ENCODE measurements at regions not wholly inside any gene's neighbourhood (a gene's known extent, or its start where the extent isn't known, plus 50 kb on each side); places are given as distances from the start of the nearest gene placed in this dataset.
"Not testable (repeated sequence)": the region's sequence is repeated elsewhere in the genome, so short reads cannot be mapped to it uniquely, and the experiment has no call there.

DNA sequence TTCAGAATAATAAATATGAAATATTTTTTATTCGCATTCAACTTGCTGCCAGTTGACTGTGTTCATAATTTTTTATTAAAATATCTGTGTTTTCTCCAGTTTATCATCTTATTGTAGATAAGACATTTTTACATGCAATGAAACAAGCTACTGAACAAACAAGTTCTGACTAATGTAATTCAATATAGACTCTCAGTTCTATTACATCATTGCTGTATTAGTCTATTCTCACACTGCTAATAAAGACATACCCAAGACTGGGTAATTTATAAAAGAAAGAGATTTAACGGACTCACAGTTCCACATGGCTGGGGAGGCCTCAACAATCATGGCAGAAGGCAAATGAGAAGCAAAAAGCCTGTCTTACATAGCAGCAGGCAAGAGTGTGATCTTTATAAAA, 1357.7 kb upstream of the CITED2 start:
- TF ChIP-seq, protein P1, sequence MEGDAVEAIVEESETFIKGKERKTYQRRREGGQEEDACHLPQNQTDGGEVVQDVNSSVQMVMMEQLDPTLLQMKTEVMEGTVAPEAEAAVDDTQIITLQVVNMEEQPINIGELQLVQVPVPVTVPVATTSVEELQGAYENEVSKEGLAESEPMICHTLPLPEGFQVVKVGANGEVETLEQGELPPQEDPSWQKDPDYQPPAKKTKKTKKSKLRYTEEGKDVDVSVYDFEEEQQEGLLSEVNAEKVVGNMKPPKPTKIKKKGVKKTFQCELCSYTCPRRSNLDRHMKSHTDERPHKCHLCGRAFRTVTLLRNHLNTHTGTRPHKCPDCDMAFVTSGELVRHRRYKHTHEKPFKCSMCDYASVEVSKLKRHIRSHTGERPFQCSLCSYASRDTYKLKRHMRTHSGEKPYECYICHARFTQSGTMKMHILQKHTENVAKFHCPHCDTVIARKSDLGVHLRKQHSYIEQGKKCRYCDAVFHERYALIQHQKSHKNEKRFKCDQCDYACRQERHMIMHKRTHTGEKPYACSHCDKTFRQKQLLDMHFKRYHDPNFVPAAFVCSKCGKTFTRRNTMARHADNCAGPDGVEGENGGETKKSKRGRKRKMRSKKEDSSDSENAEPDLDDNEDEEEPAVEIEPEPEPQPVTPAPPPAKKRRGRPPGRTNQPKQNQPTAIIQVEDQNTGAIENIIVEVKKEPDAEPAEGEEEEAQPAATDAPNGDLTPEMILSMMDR (IDR thresholded peaks at IDR 0.05; ENCODE audit: insufficient read depth, low read length): no peak
- no peak for DNase-seq (ENCODE audit: low read depth)
- H3K4me3 ChIP-seq (ENCODE audit: low read depth, low read length): no peak overlapping the region

DNA sequence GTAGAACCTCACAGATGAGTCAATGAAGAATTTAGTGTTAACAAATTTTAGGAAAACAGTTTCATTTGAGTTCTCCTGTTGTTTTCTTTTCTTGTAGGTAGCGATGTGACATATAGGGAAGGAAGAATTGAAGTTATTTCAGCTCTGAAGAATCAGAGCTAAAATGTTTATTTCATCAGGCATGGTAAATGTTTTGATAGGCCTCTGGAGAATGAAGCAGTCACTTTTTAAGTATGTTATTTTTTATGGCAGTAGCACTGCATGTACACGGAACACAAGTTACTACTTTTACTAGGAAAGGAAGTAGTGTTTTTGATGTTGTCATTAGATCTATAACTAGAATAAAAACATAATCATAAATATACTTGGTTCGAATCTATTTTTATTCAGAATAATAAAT, 1357.3 kb upstream of the CITED2 start:
- no peak for DNase-seq (ENCODE audit: low read depth)
- TF ChIP-seq, protein P1 (IDR thresholded peaks at IDR 0.05; ENCODE audit: insufficient read depth, low read length): no peak
- no peak overlapping the region for H3K4me3 ChIP-seq (ENCODE audit: low read depth, low read length)

DNA sequence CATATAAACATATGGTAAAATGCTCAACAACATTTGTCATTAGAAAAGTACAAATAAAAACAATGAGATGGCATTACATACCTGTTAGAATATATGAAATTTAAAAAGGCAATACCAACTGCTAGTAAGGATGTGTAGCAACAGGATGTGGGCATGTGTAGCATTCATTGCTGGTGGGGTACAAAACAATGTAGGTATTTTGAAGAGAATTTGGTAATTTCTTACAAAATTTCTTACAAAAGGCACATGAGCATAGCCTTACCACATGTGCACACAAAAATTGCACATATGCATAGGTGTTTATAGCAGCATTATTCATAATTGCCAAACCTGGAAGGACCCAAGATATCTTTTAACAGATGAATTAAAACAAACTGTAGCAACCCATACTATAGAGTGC, 1355.1 kb upstream of the CITED2 start:
- TF ChIP-seq, protein P1 (IDR thresholded peaks at IDR 0.05; ENCODE audit: insufficient read depth, low read length): no peak
- DNase-seq (ENCODE audit: low read depth): no peak
- no peak overlapping the region for H3K4me3 ChIP-seq (ENCODE audit: low read depth, low read length)

DNA sequence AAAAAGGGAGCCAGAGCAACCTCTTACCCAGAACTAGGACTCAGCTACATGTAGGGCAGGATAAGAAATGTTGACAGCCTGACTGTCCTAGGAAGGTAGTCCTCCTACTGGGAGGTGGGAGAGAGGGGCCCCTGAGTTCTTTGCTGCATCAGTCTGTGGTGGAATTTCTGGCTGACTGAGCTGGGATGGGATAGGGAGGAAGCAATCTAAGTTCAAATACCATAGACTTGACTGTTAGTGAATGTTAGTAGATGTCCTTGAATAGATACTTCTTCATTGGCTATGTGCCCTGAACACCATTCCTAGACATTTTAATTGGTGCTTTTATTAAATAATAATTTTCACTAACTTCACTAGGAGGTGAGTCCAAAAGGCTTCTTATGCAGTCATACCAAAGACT, 1343.6 kb upstream of the CITED2 start:
- TF ChIP-seq, protein P1 (IDR thresholded peaks at IDR 0.05; ENCODE audit: insufficient read depth, low read length): no peak
- DNase-seq (ENCODE audit: low read depth): no peak
- H3K4me3 ChIP-seq (ENCODE audit: low read depth, low read length): no peak overlapping the region

DNA sequence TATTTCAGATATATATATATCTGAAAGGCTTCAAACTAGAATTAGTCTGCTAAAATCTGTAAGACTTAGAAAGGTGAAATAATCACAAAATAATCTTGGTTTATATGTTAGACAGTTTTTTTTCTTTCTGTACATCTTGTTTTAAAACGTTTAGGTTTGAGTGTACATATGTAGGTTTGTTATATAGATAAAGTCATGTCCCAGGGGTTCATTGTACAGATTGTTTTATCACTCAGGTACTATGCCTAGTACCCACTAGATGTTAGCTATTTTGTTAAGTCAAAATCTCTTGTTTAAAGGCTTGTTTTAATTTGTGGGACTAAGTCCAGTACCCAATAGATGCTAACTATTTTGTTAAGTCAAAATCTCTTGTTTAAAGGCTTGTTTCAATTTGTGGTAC, 1339.0 kb upstream of the CITED2 start:
- no peak for DNase-seq (ENCODE audit: low read depth)
- H3K4me3 ChIP-seq (ENCODE audit: low read depth, low read length): no peak overlapping the region
- TF ChIP-seq, protein P1 (IDR thresholded peaks at IDR 0.05; ENCODE audit: insufficient read depth, low read length): no peak

DNA sequence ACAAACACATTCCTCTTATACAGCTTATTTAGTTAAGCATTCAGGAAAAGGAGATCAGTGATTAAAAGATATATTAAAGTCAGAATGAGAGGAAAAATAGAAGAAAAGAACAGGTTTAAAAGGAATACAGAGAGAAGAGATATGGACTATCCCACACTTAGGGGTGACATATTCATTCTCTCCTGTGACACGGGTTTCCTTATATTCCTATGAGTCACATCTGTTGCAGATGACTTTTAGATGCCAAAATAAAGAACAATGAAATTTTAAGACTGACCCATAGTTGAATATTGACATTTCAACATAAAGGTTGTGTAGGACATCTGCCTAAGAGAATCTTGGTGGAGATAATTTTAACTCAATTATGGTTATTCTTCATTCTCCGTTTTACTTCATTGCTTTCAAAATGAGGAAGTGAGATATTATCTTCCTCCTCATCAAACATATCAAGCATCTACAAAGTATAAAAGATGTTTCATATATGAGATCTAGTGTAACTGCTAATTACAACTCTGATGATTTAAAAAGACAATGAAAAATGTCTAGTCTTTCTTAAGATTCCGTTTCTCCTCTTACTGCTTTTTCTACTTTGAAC, 1336.7 kb upstream of the CITED2 start:
- TF ChIP-seq, protein P1 (IDR thresholded peaks at IDR 0.05; ENCODE audit: insufficient read depth, low read length): no peak
- no peak overlapping the region for H3K4me3 ChIP-seq (ENCODE audit: low read depth, low read length)
- DNase-seq (ENCODE audit: low read depth): no peak

DNA sequence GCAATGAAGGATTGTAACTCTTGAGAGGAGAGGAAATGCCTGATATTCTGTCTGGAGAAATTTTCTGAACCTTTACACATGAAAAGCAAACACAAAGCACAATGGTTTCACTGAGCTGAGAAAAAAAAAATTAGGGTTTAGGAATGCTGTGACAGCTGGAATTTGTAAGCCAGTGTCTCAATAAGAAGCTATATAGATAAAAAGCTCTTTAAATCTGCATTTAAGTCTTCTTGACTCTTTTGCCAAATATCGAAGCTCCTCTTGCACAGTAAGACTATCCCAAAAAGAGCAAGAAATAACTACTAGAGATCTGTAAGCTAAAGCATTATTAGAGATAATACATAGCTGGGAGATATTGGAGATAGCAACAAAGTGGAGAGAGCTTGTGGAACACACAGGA, 1334.0 kb upstream of the CITED2 start:
- TF ChIP-seq, protein P1 (IDR thresholded peaks at IDR 0.05; ENCODE audit: insufficient read depth, low read length): no peak
- peak; percentile 39 for DNase-seq (ENCODE audit: low read depth)

DNA sequence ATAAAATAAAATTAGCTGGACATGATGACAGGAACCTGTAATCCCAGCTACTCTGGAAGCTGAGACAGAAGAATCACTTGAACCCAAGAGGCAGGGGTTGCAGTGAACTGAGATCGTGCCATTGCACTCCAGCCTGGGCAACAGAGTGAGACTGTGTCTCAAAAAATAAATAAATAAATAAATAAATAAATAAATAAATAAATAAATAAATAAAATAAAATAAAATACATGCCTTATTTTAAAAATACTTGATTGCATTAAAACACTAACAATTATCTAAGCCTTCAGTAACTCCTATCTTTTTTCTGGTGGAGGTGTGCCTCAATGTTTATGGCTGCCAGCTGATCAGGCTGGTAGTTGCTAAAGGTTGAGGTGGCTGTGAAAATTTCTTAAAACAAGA, 1329.6 kb upstream of the CITED2 start:
- not testable (repeated sequence) for H3K4me3 ChIP-seq (ENCODE audit: low read depth, low read length); DNase-seq (ENCODE audit: low read depth)

More for the DNA sequence above, 1334.0 kb upstream of the CITED2 start:
- no peak overlapping the region for H3K4me3 ChIP-seq (ENCODE audit: low read depth, low read length)
